Ascending aorta (tissue), 2 donors: ENCODE measurements at regions not wholly inside any gene's neighbourhood (a gene's known extent, or its start where the extent isn't known, plus 50 kb on each side); places are given as distances from the start of the nearest gene placed in this dataset.
"Not testable (repeated sequence)": the region's sequence is repeated elsewhere in the genome, so short reads cannot be mapped to it uniquely, and the experiment has no call there.

Source experiments
- DNase-seq, 2 donors: peaks; one replicate each; pipeline ENCODE4 v3.0.0-alpha.2; 2019; ENCODE audit warnings: low spot score in 2 of 2
- H3K27ac ChIP-seq, 2 donors: fragments of 200-600 bp; sonication (generic); one replicate each; pipeline ENCODE4 v1.5.1; 2016 to 2017; ENCODE audit warnings: mild to moderate bottlenecking in 1 of 2
- H3K27me3 ChIP-seq: fragments of 200-600 bp; sonication (generic); one replicate; pipeline ENCODE4 v1.5.1; 2017
- H3K36me3 ChIP-seq, 2 donors: fragments of 200-600 bp; sonication (generic); one replicate each; pipeline ENCODE4 v1.5.1; 2016
- H3K4me1 ChIP-seq, 2 donors: fragments of 200-600 bp; sonication (generic); one replicate each; pipeline ENCODE4 v1.5.1; 2016 to 2017; ENCODE audit warnings: mild to moderate bottlenecking in 1 of 2
- H3K4me3 ChIP-seq, 2 donors: fragments of 200-600 bp; sonication (generic); one replicate each; pipeline ENCODE4 v1.5.1; 2016 to 2017; ENCODE audit warnings: mild to moderate bottlenecking in 1 of 2
- H3K9me3 ChIP-seq, 2 donors: fragments of 200-600 bp; sonication (generic); one replicate each; pipeline ENCODE4 v1.5.1; 2016
- intact Hi-C: fragments of 100-400 bp; cut with DNase I; formaldehyde crosslinking; loops from one replicate; pipeline ENCODE4 v1.15.1; 2023
- TF ChIP-seq, protein P1 (sequence below), 3 experiments: fragments of 200-600 bp in 2 of 3; fragments of 450-650 bp in 1 of 3; sonication (generic) in 2 of 3; IDR thresholded peaks; one replicate each; pipeline ENCODE4 v1.5.1; 2016 to 2019; ENCODE audit warnings: antibody characterized with exemption in 3 of 3, mild to moderate bottlenecking in 1 of 3, moderate library complexity in 1 of 3

DNA sequence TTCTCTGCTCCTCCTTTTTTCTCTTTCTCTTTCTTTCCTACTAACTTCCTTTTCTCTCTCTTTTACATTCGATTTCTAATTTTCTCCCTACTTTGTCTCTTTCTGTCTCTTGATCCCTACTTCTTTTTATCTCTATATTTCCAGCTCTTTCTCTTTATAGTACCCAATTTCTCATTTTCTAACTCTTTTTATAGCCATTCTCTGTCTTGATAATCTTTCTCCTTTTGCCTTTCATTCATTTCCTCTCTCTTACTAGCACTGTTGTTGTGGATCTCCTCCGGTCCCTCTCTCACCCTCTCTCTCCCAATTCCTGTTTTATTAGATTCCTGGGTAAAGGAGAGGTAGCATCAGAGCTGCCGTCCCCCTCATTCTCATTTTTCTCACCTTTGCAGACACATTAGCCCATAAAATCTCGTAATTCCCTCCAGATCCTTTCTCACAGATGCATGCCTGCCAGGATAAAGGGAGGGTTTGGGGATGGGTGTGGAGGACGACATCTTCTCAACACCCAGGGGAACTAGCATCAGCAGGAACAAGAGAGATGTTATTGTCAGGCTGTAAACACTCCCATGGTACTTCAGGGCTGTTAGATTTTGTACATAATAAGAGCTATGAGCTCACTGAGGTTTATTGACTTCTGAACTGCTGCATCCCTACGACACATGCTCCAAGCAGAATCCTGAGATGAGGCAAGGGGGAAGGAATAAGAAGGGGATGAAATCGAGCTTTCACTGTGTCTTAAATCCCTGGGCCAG is 159.0 kb upstream of the GALNT2 start:
- no peaks in the 10 kb centered on the region for H3K27me3 ChIP-seq
- no peak overlapping the region for H3K4me3 ChIP-seq
- H3K36me3 ChIP-seq = no peaks in the 10 kb centered on the region
- H3K27ac ChIP-seq = no peak overlapping the region
- no peaks in the 10 kb centered on the region for H3K4me1 ChIP-seq
- intact Hi-C loops = no loop called here
- TF ChIP-seq, protein P1, sequence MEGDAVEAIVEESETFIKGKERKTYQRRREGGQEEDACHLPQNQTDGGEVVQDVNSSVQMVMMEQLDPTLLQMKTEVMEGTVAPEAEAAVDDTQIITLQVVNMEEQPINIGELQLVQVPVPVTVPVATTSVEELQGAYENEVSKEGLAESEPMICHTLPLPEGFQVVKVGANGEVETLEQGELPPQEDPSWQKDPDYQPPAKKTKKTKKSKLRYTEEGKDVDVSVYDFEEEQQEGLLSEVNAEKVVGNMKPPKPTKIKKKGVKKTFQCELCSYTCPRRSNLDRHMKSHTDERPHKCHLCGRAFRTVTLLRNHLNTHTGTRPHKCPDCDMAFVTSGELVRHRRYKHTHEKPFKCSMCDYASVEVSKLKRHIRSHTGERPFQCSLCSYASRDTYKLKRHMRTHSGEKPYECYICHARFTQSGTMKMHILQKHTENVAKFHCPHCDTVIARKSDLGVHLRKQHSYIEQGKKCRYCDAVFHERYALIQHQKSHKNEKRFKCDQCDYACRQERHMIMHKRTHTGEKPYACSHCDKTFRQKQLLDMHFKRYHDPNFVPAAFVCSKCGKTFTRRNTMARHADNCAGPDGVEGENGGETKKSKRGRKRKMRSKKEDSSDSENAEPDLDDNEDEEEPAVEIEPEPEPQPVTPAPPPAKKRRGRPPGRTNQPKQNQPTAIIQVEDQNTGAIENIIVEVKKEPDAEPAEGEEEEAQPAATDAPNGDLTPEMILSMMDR (IDR thresholded peaks at IDR 0.05) = no peak
- H3K9me3 ChIP-seq = no peaks in the 10 kb centered on the region
- no peak for DNase-seq

DNA sequence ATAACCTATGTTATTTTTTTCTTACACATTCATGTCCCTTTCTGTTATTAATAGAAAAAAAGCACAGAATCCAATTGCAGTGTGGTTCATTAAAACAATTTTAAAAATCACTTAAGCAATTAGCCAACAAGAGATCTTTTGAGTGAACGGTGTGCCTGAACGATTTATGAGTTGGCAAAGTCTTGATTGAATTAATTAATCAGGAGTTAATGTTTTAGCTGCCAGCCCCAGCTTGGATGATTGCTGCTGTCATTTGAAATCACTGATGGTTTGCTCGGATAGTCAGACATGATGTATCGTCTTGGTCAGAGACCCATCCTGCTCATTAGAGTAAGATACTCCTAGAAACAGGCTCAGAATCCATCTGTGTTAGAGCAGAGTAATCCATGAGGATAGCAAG is 158.3 kb upstream of the GALNT2 start:
- Histone ChIP-seq H3K27ac (no peak overlapping the region), H3K27me3 (no peaks in the 10 kb centered on the region), H3K36me3 (no peaks in the 10 kb centered on the region), H3K4me1 (no peaks in the 10 kb centered on the region), H3K4me3 (no peak overlapping the region), H3K9me3 (no peaks in the 10 kb centered on the region)
- TF ChIP-seq, protein P1 (IDR thresholded peaks at IDR 0.05) = no peak
- intact Hi-C loops = no loop called here
- no peak for DNase-seq

DNA sequence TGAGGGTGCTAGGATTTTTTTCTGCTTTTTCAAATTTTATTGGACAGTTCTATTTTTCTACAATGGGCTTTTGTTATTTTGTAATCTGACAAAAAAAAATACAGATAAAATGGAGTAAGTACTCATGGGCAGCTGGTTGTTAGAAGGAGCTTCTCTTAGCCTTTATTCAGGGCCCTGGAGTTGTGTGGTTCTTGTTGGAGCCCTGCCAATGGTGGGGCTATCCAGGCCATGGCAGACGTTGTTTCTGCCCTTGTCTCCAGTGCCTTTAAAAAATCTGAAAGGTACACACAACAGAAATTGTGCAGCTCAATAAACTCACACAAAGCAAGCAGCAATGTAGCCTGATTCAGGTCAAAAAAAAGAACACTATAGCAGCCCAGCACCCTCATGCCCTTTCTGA is 153.5 kb upstream of the GALNT2 start:
- Histone ChIP-seq H3K36me3 (no peaks in the 10 kb centered on the region), H3K27me3 (no peaks in the 10 kb centered on the region), H3K27ac (no peak overlapping the region), H3K4me3 (no peak overlapping the region), H3K9me3 (no peaks in the 10 kb centered on the region), H3K4me1 (no peaks in the 10 kb centered on the region)
- intact Hi-C loops = no loop called here
- DNase-seq = no peak
- TF ChIP-seq, protein P1 (IDR thresholded peaks at IDR 0.05) = no peak

DNA sequence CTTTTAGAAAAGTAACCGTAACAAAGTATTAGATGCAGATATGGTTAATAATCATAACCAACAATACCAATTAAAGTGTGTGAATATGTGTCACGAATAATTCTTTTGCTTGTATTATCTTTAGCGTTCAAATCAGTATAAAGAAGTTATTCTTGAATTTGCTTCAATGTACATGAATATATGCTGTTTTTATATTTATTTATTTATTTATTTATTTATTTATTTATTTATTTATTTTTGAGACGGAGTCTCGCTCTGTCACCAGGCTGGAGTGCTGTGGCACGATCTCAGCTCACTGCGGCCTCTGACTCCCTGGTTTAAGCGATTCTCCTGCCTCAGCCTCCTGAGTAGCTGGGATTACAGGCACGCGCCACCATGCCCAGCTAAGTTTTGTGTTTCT is 147.6 kb upstream of the GALNT2 start:
- H3K27ac ChIP-seq, DNase-seq, H3K4me1 ChIP-seq, H3K9me3 ChIP-seq, H3K27me3 ChIP-seq, H3K36me3 ChIP-seq, H3K4me3 ChIP-seq, intact Hi-C loops: not testable (repeated sequence)

DNA sequence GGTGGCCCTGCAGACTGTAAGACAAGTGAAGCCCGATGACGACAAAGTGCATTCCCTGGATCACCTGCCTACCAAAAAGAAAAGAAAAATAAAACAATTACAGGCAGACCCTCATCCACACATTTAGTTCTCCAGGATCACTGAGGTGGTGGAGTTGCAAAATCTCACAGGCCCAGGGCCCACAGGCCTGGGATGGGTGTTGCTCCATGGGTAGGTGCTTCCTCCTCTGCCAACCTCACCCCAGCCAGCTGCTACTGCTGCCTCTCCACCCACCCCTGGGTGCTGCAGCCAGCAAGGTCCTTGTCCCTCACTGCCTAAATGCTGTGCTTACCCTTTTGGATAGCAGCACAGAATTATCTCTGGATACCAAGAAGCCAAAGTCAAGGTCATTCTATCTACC is 146.4 kb upstream of the GALNT2 start:
- Histone ChIP-seq H3K36me3 (no peaks in the 10 kb centered on the region), H3K27ac (no peak overlapping the region), H3K27me3 (no peaks in the 10 kb centered on the region), H3K9me3 (no peaks in the 10 kb centered on the region), H3K4me3 (no peak overlapping the region), H3K4me1 (no peaks in the 10 kb centered on the region)
- no peak for DNase-seq
- intact Hi-C loops = no loop called here
- TF ChIP-seq, protein P1 (IDR thresholded peaks at IDR 0.05) = no peak

DNA sequence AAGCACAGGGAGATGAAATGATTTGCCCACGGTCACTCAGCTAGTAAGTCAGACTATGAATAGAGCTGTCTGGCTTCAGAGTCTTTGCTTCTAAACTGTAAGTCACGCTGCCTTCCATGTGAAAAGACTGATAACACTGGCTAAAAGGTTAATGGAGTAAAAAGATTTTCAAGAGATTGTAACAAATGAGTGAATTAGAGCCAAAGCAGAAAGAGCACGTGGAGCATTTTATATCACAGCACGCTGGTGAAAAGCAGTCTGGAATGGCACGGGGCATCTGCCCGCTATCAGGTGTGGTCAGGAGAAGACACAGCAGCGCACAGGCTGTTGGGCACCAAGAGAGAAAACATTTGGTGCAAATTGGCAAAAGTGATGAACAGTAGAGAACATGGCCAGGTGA is 144.8 kb upstream of the GALNT2 start:
- no peaks in the 10 kb centered on the region for H3K4me1 ChIP-seq
- no peaks in the 10 kb centered on the region for H3K27me3 ChIP-seq
- no peak overlapping the region for H3K27ac ChIP-seq
- H3K4me3 ChIP-seq = no peak overlapping the region
- no peaks in the 10 kb centered on the region for H3K36me3 ChIP-seq
- no peak for DNase-seq
- no peaks in the 10 kb centered on the region for H3K9me3 ChIP-seq
- intact Hi-C loops = no loop called here
- TF ChIP-seq, protein P1 (IDR thresholded peaks at IDR 0.05) = no peak
